Mesenchymal stem cell (in vitro differentiated cells and primary cell): ENCODE measurements at regions not wholly inside any gene's neighbourhood (a gene's known extent, or its start where the extent isn't known, plus 50 kb on each side); places are given as distances from the start of the nearest gene placed in this dataset.
A peak's percentile ranks its signal among the peaks of the same experiment; 100 is the strongest.

Source experiments
- DNase-seq: peaks from one replicate; pipeline ENCODE4 v3.0.0-alpha.2; 2013
- H2AFZ ChIP-seq: one replicate; pipeline ENCODE4 v1.6.1; 2013; ENCODE audit warnings: low read depth, mild to moderate bottlenecking, control low read depth, inconsistent platforms, low read length, moderate library complexity
- H2AK5ac ChIP-seq: 2 replicates; pipeline ENCODE4 v1.6.1; 2013; ENCODE audit warnings: low read length, moderate library complexity, mild to moderate bottlenecking, inconsistent platforms; ENCODE audit not compliant: severe bottlenecking
- H2BK120ac ChIP-seq: one replicate; pipeline ENCODE4 v1.6.1; 2013; ENCODE audit warnings: low read depth, mild to moderate bottlenecking, inconsistent platforms, low read length, moderate library complexity
- H2BK12ac ChIP-seq, 2 experiments: one replicate each; pipeline ENCODE4 v1.6.1; 2013; ENCODE audit warnings: inconsistent platforms in 2 of 2, low read length in 2 of 2, mild to moderate bottlenecking in 2 of 2, moderate library complexity in 2 of 2, control low read depth in 1 of 2
- H2BK15ac ChIP-seq: one replicate; pipeline ENCODE4 v1.6.1; 2013; ENCODE audit warnings: mild to moderate bottlenecking, low read depth, inconsistent platforms; ENCODE audit not compliant: poor library complexity, severe bottlenecking
- H2BK5ac ChIP-seq: 2 replicates; pipeline ENCODE4 v1.6.1; 2013; ENCODE audit warnings: low read depth, mild to moderate bottlenecking, low read length, control low read depth, inconsistent platforms; ENCODE audit not compliant: poor library complexity, severe bottlenecking
- H3K14ac ChIP-seq, 2 experiments: one replicate each; pipeline ENCODE4 v1.6.1; 2013; ENCODE audit warnings: inconsistent platforms in 2 of 2, low read length in 2 of 2, control low read depth in 1 of 2, mild to moderate bottlenecking in 1 of 2, moderate library complexity in 1 of 2
- H3K18ac ChIP-seq, 2 experiments: one replicate each; pipeline ENCODE4 v1.6.1; 2013; ENCODE audit warnings: inconsistent platforms in 2 of 2, low read length in 2 of 2, control low read depth in 1 of 2, low read depth in 1 of 2, mild to moderate bottlenecking in 1 of 2
- H3K23ac ChIP-seq, 2 experiments: one replicate each; pipeline ENCODE4 v1.6.1; 2013; ENCODE audit warnings: inconsistent platforms in 2 of 2, low read length in 2 of 2, mild to moderate bottlenecking in 2 of 2, moderate library complexity in 2 of 2, control low read depth in 1 of 2
- H3K27ac ChIP-seq: 2 replicates; pipeline ENCODE4 v1.5.1; 2013; ENCODE audit warnings: mild to moderate bottlenecking, moderate library complexity, low read length, control low read depth, inconsistent platforms; ENCODE audit not compliant: poor library complexity, severe bottlenecking
- H3K27me3 ChIP-seq, 2 experiments: 2 replicates each; pipeline versions ENCODE4 v1.6.1 to v1.7.0; 2013; ENCODE audit warnings: low read length in 2 of 2, mild to moderate bottlenecking in 2 of 2, moderate library complexity in 2 of 2, control low read depth in 1 of 2, inconsistent platforms in 1 of 2; ENCODE audit not compliant: control insufficient read depth in 1 of 2, insufficient read depth in 1 of 2
- H3K36me3 ChIP-seq, 2 experiments: 2 replicates each; pipeline versions ENCODE4 v1.6.1 to v1.7.0; 2013; ENCODE audit warnings: low read length in 2 of 2, control low read depth in 1 of 2, inconsistent platforms in 1 of 2, low read depth in 1 of 2, mild to moderate bottlenecking in 1 of 2; ENCODE audit not compliant: insufficient read depth in 2 of 2, control insufficient read depth in 1 of 2
- H3K4ac ChIP-seq, 2 experiments: one replicate each; pipeline ENCODE4 v1.6.1; 2013; ENCODE audit warnings: inconsistent platforms in 2 of 2, low read length in 2 of 2, mild to moderate bottlenecking in 2 of 2, moderate library complexity in 2 of 2, control low read depth in 1 of 2, low read depth in 1 of 2
- H3K4me1 ChIP-seq: 2 replicates; pipeline ENCODE4 v1.6.1; 2013; ENCODE audit warnings: low read depth, low read length, control low read depth; ENCODE audit not compliant: control insufficient read depth, insufficient read depth
- H3K4me2 ChIP-seq: 2 replicates; pipeline ENCODE4 v1.6.1; 2013; ENCODE audit warnings: low read length, mild to moderate bottlenecking, inconsistent platforms; ENCODE audit not compliant: poor library complexity, severe bottlenecking
- H3K4me3 ChIP-seq, 2 experiments: 2 replicates each; pipeline versions ENCODE4 v1.5.1 to v1.7.0; 2013; ENCODE audit warnings: low read length in 2 of 2, mild to moderate bottlenecking in 2 of 2, control low read depth in 1 of 2, low read depth in 1 of 2; ENCODE audit not compliant: insufficient read depth in 1 of 2
- H3K79me1 ChIP-seq: replicated peaks from 2 replicates; pipeline ENCODE4 v1.6.1; 2013; ENCODE audit warnings: mild to moderate bottlenecking, control low read depth, low read length, inconsistent platforms; ENCODE audit not compliant: poor library complexity, severe bottlenecking
- H3K9ac ChIP-seq: 2 replicates; pipeline ENCODE4 v1.7.0; 2013; ENCODE audit warnings: mild to moderate bottlenecking, low read length, moderate library complexity
- H3K9me3 ChIP-seq: 2 replicates; pipeline ENCODE4 v1.7.0; 2013; ENCODE audit warnings: mild to moderate bottlenecking, low read length; ENCODE audit not compliant: control insufficient read depth
- H4K8ac ChIP-seq: one replicate; pipeline ENCODE4 v1.6.1; 2013; ENCODE audit warnings: inconsistent platforms, mild to moderate bottlenecking, low read length, moderate library complexity
- H4K91ac ChIP-seq: one replicate; pipeline ENCODE4 v1.6.1; 2013; ENCODE audit warnings: mild to moderate bottlenecking, low read length, inconsistent platforms
- WGBS: methylation state at CpG from one replicate; pipeline ENCODE4 v1.1.7; 2013; ENCODE audit warnings: mixed read lengths; 5-methylcytosine and 5-hydroxymethylcytosine counted together

GRCh38 chr18:68270017-68270416 is 444.9 kb downstream of the TMX3 start:
- H2BK120ac ChIP-seq, result no peak overlapping the region
- no peak overlapping the region for H3K9ac ChIP-seq
- H2AFZ ChIP-seq, result no peak overlapping the region
- DNase-seq, result no peak
- no peaks in the 10 kb centered on the region for H3K9me3 ChIP-seq
- no peaks in the 10 kb centered on the region for H3K4me1 ChIP-seq
- no peak overlapping the region for H3K4ac ChIP-seq
- no peak overlapping the region for H3K4me2 ChIP-seq
- no peak overlapping the region for H4K8ac ChIP-seq
- H3K79me1 ChIP-seq, result no peaks in the 10 kb centered on the region
- no peak overlapping the region for H3K14ac ChIP-seq
- H2BK12ac ChIP-seq, result no peak overlapping the region
- no peak overlapping the region for H3K4me3 ChIP-seq
- H3K18ac ChIP-seq, result no peak overlapping the region
- no peaks in the 10 kb centered on the region for H3K36me3 ChIP-seq
- H3K27me3 ChIP-seq, result no peaks in the 10 kb centered on the region
- H3K23ac ChIP-seq, result no peak overlapping the region
- H2AK5ac ChIP-seq, result no peak overlapping the region
- no peak overlapping the region for H2BK15ac ChIP-seq
- H4K91ac ChIP-seq, result no peak overlapping the region
- H3K27ac ChIP-seq, result no peak overlapping the region
- H2BK5ac ChIP-seq, result no peak overlapping the region
- 100% methylated on average over 1 of the region's 3 CpGs for WGBS

GRCh38 chr18:68267583-68267982 is 447.3 kb downstream of the TMX3 start:
- Histone ChIP-seq H3K14ac (no peak overlapping the region), H3K9me3 (no peaks in the 10 kb centered on the region), H3K4ac (no peak overlapping the region), H4K8ac (no peak overlapping the region), H3K4me3 (no peak overlapping the region), H3K4me1 (no peaks in the 10 kb centered on the region), H2BK120ac (no peak overlapping the region), H3K27me3 (no peaks in the 10 kb centered on the region), H3K79me1 (no peaks in the 10 kb centered on the region), H3K27ac (no peak overlapping the region), H3K4me2 (no peak overlapping the region), H2BK12ac (no peak overlapping the region), H2BK15ac (no peak overlapping the region), H3K23ac (no peak overlapping the region), H4K91ac (no peak overlapping the region), H2AFZ (no peak overlapping the region), H3K36me3 (no peaks in the 10 kb centered on the region), H2AK5ac (no peak overlapping the region), H2BK5ac (no peak overlapping the region), H3K9ac (no peak overlapping the region), H3K18ac (no peak overlapping the region)
- peak; percentile 60 for DNase-seq

DNA sequence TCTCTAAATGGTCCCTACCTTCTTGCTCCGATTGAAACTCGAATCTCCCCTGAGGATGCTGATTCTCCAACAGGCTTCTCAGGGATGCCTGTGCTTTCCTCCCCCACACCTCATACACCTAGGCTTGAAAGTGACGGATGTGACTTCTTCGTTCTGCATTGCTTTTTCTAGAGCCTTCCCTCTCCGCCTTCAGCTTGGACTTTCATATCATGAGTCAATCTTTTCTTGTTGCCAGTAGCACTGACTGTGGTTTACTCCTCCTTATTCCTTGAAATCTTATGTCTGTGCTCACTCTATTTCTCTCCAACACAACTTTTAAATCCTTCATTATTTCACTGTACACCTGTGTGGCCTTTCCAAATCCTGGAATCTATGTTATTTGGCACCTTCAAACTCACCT is 451.4 kb downstream of the TMX3 start:
- Histone ChIP-seq H2BK12ac (peak overlapping the region in 1 of 2 experiments; percentile 15), H2AK5ac (no peak overlapping the region), H4K8ac (no peak overlapping the region), H3K9me3 (no peaks in the 10 kb centered on the region), H3K9ac (no peak overlapping the region), H3K4ac (peak overlapping the region in 1 of 2 experiments; percentile 73), H2BK120ac (no peak overlapping the region), H3K79me1 (no peaks in the 10 kb centered on the region), H3K27me3 (no peaks in the 10 kb centered on the region), H3K18ac (no peak overlapping the region), H2BK5ac (no peak overlapping the region), H2AFZ (no peak overlapping the region), H3K27ac (no peak overlapping the region), H3K4me2 (no peak overlapping the region), H3K14ac (no peak overlapping the region), H3K4me1 (no peaks in the 10 kb centered on the region), H3K4me3 (no peak overlapping the region), H3K23ac (no peak overlapping the region), H3K36me3 (no peaks in the 10 kb centered on the region), H2BK15ac (no peak overlapping the region), H4K91ac (no peak overlapping the region)
- 84% methylated on average over 5 of the region's 5 CpGs for WGBS
- DNase-seq, result peak; percentile 1

- Histone ChIP-seq H3K4me1 (no peaks in the 10 kb centered on the region), H2BK12ac (no peak overlapping the region), H3K4ac (no peak overlapping the region), H2BK120ac (no peak overlapping the region), H3K9me3 (no peaks in the 10 kb centered on the region), H3K14ac (no peak overlapping the region), H4K8ac (no peak overlapping the region), H3K36me3 (no peaks in the 10 kb centered on the region), H2BK15ac (no peak overlapping the region), H2AFZ (no peak overlapping the region), H2AK5ac (no peak overlapping the region), H2BK5ac (no peak overlapping the region), H4K91ac (no peak overlapping the region), H3K27ac (peak overlapping the region; percentile 32), H3K18ac (no peak overlapping the region), H3K27me3 (no peaks in the 10 kb centered on the region), H3K4me2 (no peak overlapping the region), H3K4me3 (no peak overlapping the region), H3K23ac (no peak overlapping the region), H3K9ac (no peak overlapping the region), H3K79me1 (no peaks in the 10 kb centered on the region)
- peak; percentile 56 for DNase-seq
- WGBS, result 50% methylated on average over 1 of the region's 2 CpGs
Observed at GRCh38 chr18:68262690-68263294, 452.1 kb downstream of the TMX3 start.
